ENCODE measurements at regions not wholly inside any gene's neighbourhood (a gene's known extent, or its start where the extent isn't known, plus 50 kb on each side); places are given as distances from the start of the nearest gene placed in this dataset.
"Not testable (repeated sequence)": the region's sequence is repeated elsewhere in the genome, so short reads cannot be mapped to it uniquely, and the experiment has no call there.

DNA sequence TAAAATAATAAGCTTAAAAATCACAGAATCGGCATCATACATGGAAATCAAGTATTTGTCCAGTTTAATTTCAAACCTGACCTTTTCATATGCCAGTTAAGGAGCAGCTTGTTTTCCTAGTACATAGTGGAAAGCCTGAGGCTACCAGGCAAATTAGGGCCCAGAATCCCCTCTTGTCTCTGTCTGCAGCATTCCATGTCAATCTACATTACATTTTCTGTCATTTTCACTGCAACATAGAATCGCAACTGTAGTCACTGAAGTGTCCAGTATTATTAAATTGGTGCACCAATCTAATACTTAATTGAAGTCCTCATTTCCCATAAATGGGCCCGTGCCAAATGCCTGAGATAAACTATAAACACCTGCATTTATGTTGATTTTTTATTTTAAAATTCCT, 1352.2 kb upstream of the ACO1 start:
- DNase-seq = no peak
- no peak for ATAC-seq
- H3K4me3 ChIP-seq = no peak overlapping the region
- H3K27me3 ChIP-seq = no peaks in the 10 kb centered on the region
- H3K27ac ChIP-seq = no peak overlapping the region
- H3K36me3 ChIP-seq = no peaks in the 10 kb centered on the region
- intact Hi-C loops (cut with DNase I) = no loop called here
- no peaks in the 10 kb centered on the region for H3K9me3 ChIP-seq
- H3K4me1 ChIP-seq = no peaks in the 10 kb centered on the region
- WGBS (ENCODE audit: insufficient coverage, low coverage, low lambda C conversion rate, missing lambda C conversion rate) = 62% methylated on average over 3 of the region's 3 CpGs
- TF ChIP-seq, protein P1, sequence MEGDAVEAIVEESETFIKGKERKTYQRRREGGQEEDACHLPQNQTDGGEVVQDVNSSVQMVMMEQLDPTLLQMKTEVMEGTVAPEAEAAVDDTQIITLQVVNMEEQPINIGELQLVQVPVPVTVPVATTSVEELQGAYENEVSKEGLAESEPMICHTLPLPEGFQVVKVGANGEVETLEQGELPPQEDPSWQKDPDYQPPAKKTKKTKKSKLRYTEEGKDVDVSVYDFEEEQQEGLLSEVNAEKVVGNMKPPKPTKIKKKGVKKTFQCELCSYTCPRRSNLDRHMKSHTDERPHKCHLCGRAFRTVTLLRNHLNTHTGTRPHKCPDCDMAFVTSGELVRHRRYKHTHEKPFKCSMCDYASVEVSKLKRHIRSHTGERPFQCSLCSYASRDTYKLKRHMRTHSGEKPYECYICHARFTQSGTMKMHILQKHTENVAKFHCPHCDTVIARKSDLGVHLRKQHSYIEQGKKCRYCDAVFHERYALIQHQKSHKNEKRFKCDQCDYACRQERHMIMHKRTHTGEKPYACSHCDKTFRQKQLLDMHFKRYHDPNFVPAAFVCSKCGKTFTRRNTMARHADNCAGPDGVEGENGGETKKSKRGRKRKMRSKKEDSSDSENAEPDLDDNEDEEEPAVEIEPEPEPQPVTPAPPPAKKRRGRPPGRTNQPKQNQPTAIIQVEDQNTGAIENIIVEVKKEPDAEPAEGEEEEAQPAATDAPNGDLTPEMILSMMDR (IDR thresholded peaks at IDR 0.05) = no peak
- TF ChIP-seq POLR2A (IDR thresholded peaks at IDR 0.05) = no peak

DNA sequence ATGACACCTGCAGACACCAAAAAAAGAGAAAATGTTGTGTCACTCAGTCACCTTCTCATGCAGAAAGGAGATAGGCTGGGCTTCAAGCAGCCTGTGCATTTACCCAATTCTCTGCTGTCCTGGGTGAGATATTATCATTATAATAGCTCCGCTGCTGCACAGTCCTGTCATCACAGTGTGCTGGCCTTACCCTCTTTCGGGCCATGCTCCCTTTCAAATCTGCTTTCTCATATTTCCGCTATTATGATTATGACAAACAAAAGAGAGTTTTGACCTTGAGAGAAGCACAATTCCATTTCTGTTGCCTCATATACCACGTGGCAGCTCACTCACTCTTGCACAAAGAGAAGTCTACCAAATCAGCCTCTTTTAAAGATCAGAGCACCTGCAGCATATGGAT, 1350.1 kb upstream of the ACO1 start:
- Histone ChIP-seq H3K4me3 (no peak overlapping the region), H3K27ac (no peak overlapping the region), H3K4me1 (no peaks in the 10 kb centered on the region), H3K36me3 (no peaks in the 10 kb centered on the region), H3K9me3 (no peaks in the 10 kb centered on the region), H3K27me3 (no peaks in the 10 kb centered on the region)
- 36% methylated on average over 4 of the region's 4 CpGs for WGBS (ENCODE audit: insufficient coverage, low coverage, low lambda C conversion rate, missing lambda C conversion rate)
- ATAC-seq (no peak), DNase-seq (no peak)
- intact Hi-C loops (cut with DNase I) = no loop called here
- TF ChIP-seq, protein P1 (IDR thresholded peaks at IDR 0.05) = no peak
- no peak for TF ChIP-seq POLR2A (IDR thresholded peaks at IDR 0.05)

DNA sequence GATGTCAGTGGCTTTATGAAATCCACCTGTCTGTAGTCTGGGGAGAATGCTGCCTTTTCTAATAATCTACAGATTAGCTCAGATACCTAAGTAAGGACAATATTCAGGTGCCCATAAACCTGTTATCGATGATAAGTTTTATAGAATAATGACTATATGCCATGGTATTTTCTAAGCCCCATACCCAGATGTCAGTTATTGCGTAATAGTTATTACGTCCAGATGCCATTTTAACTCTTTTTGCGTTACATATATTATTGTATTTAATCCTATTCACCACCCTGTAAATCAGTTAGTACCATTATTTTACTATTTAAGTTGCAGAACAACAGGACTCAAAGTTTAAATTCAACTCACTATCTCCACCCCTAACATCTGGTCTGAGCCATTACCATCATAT, 1343.9 kb upstream of the ACO1 start:
- 49% methylated on average over 4 of the region's 4 CpGs for WGBS (ENCODE audit: insufficient coverage, low coverage, low lambda C conversion rate, missing lambda C conversion rate)
- intact Hi-C loops (cut with DNase I) = no loop called here
- ATAC-seq = no peak
- Histone ChIP-seq H3K27me3 (no peaks in the 10 kb centered on the region), H3K4me3 (no peak overlapping the region), H3K4me1 (no peaks in the 10 kb centered on the region), H3K27ac (no peak overlapping the region), H3K36me3 (no peaks in the 10 kb centered on the region), H3K9me3 (no peaks in the 10 kb centered on the region)
- DNase-seq = no peak
- TF ChIP-seq, protein P1 (IDR thresholded peaks at IDR 0.05) = no peak
- no peak for TF ChIP-seq POLR2A (IDR thresholded peaks at IDR 0.05)

DNA sequence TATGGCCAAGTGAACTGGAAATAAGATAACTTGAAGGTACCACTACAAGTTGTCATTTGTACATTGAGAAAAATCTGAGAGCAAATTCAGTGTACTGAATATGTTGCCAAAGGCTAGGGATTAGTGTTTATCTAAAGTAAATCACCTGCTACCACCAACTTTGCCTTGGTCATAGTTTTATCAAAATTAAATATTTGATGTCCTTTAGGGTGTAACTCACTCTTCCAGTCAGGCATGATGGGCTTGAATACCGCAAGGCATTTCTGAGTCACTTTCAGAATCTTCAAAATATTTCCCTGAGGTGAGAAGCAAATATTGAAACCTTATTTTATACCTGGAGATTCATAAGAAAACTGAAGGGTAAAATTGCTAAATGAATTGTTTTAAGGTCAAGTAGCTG, 1338.6 kb upstream of the ACO1 start:
- 50% methylated on average over 1 of the region's 1 CpG for WGBS (ENCODE audit: insufficient coverage, low coverage, low lambda C conversion rate, missing lambda C conversion rate)
- no peak overlapping the region for H3K27ac ChIP-seq

DNA sequence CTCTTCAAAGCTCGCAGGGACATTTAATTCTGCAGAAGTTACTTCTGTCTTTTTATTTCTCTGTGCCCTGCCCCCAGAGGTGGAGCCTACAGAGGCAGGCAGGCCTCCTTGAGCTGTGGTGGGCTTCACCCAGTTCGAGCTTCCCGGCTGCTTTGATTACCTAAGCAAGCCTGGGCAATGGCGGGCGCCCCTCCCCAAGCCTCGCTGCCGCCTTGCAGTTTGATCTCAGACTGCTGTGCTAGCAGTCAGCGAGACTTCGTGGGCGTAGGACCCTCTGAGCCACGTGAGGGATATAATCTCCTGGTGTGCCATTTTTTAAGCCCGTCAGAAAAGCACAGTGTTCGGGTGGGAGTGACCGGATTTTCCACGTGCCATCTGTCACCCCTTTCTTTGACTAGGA, 1322.9 kb upstream of the ACO1 start:
- H3K9me3 ChIP-seq; H3K36me3 ChIP-seq; H3K27me3 ChIP-seq; ATAC-seq; H3K4me1 ChIP-seq; H3K27ac ChIP-seq; H3K4me3 ChIP-seq; DNase-seq; intact Hi-C loops (cut with DNase I): not testable (repeated sequence)
- 35% methylated on average over 5 of the region's 15 CpGs for WGBS (ENCODE audit: insufficient coverage, low coverage, low lambda C conversion rate, missing lambda C conversion rate)

More for the DNA sequence above, 1338.6 kb upstream of the ACO1 start:
- DNase-seq = no peak
- H3K36me3 ChIP-seq = no peaks in the 10 kb centered on the region
- H3K4me1 ChIP-seq = no peaks in the 10 kb centered on the region
- H3K27me3 ChIP-seq = no peaks in the 10 kb centered on the region
- intact Hi-C loops (cut with DNase I) = no loop called here
- no peak overlapping the region for H3K4me3 ChIP-seq
- ATAC-seq = peak in 1 of 4 donors; percentile 43
- no peaks in the 10 kb centered on the region for H3K9me3 ChIP-seq
- TF ChIP-seq, protein P1 (IDR thresholded peaks at IDR 0.05) = no peak

Measured in right lobe of liver (tissue), 6 donors.